GM06990 (cell line): ENCODE measurements at regions not wholly inside any gene's neighbourhood (a gene's known extent, or its start where the extent isn't known, plus 50 kb on each side); places are given as distances from the start of the nearest gene placed in this dataset.

Experiments used
- DNase-seq: peaks from one replicate; pipeline ENCODE4 v3.0.0-alpha.2; 2011; ENCODE audit not compliant: insufficient read length; ENCODE audit errors: extremely low read depth
- H3K27me3 ChIP-seq: replicated peaks from 2 replicates; pipeline ENCODE4 v1.6.0; 2011; ENCODE audit warnings: low read length; ENCODE audit not compliant: control insufficient read depth, insufficient read depth
- H3K36me3 ChIP-seq: 2 replicates; pipeline ENCODE4 v1.5.1; 2011; ENCODE audit warnings: low read length; ENCODE audit not compliant: control insufficient read depth, insufficient read depth
- H3K4me3 ChIP-seq: replicated peaks from 2 replicates; pipeline ENCODE4 v1.5.1; 2011; ENCODE audit warnings: low read depth, mild to moderate bottlenecking, control low read depth, low read length
- TF ChIP-seq, protein P1 (sequence below): IDR thresholded peaks from 2 replicates; pipeline ENCODE4 v1.5.1; 2011; ENCODE audit warnings: low read length, control low read depth, mild to moderate bottlenecking, inconsistent platforms; ENCODE audit not compliant: insufficient read depth, poor library complexity, severe bottlenecking

DNA sequence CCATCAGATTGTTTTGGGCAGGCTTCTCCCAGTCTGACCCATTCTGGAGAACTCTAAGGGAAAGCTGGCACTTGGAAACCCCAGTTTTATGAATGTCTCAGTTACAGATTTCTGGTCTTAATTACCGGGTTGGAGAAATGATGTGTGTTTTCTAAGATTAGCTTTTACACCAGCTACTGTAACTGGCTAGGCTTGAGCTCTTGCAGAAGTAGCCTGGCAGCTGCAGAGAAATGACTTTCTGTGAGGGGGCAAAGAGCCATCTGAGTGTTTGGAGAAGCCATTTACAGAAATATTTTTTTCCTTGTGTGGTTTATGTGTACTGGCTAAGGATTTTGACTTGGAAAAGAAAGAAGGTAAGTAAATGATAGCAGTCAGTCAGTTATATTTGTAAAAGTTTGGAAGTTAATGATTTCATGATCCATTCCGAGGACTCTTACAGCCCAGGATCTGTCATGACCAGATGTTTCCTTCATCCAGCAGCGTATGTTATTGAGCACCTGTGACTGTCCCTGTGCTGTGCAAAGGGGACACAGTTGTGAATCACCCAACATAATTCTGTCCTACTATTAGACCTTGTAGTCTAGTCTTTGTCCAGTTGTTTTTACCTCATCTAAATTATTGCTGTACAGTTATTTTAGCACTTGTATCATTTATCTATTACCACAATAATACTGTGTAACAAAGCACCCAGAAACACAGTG is 53.7 kb upstream of the GDNF start:
- no peak for DNase-seq
- TF ChIP-seq, protein P1, sequence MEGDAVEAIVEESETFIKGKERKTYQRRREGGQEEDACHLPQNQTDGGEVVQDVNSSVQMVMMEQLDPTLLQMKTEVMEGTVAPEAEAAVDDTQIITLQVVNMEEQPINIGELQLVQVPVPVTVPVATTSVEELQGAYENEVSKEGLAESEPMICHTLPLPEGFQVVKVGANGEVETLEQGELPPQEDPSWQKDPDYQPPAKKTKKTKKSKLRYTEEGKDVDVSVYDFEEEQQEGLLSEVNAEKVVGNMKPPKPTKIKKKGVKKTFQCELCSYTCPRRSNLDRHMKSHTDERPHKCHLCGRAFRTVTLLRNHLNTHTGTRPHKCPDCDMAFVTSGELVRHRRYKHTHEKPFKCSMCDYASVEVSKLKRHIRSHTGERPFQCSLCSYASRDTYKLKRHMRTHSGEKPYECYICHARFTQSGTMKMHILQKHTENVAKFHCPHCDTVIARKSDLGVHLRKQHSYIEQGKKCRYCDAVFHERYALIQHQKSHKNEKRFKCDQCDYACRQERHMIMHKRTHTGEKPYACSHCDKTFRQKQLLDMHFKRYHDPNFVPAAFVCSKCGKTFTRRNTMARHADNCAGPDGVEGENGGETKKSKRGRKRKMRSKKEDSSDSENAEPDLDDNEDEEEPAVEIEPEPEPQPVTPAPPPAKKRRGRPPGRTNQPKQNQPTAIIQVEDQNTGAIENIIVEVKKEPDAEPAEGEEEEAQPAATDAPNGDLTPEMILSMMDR, result no peak
- H3K27me3 ChIP-seq, result no peaks in the 10 kb centered on the region; the same call in 1 of the 2 replicates
- no peak overlapping the region for H3K4me3 ChIP-seq
- H3K36me3 ChIP-seq, result no peaks in the 10 kb centered on the region

DNA sequence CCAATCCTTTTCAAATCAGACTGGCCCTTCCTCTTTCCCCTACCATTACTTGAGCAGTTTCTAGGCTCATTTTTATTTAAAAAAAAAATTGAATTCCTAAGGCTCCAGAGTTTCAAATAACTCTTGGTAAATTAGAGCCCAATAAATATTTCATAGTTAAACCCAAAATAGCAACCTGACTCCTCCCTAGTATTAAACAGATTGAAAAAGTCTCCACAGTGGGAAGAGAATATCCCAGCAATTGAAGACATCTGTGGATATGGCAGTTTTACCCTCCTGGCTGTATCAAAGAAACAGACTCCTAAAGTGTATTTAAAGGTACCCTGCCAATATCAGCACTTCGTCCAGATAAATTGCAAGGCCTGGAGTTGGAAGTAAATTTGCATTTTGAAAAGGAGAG is 52.7 kb upstream of the GDNF start:
- no peak overlapping the region for H3K4me3 ChIP-seq
- no peaks in the 10 kb centered on the region for H3K36me3 ChIP-seq
- no peak for DNase-seq
- no peaks in the 10 kb centered on the region; the same call in 1 of the 2 replicates for H3K27me3 ChIP-seq
- TF ChIP-seq, protein P1, result no peak

DNA sequence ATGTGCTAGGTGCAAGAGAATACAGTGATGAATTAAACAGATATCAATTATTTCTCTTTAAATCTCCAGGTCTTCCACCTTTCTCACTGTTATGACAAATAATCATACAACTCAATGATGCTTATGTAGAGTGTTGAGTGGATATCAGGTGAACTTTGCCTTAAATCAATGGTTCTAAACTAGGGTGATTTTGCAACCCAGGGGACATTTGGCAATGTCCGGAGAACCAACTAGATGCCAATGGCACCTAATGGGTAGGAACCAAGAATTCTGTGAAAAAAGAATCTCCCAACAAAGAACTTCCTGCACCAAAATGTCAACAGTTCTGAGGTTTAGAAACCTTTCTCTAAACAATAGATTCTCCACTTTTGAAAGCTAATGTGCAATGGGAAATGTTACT is 52.0 kb upstream of the GDNF start:
- Histone ChIP-seq H3K4me3 (no peak overlapping the region), H3K36me3 (no peaks in the 10 kb centered on the region), H3K27me3 (no peaks in the 10 kb centered on the region; the same call in 1 of the 2 replicates)
- TF ChIP-seq, protein P1, result no peak
- no peak for DNase-seq

DNA sequence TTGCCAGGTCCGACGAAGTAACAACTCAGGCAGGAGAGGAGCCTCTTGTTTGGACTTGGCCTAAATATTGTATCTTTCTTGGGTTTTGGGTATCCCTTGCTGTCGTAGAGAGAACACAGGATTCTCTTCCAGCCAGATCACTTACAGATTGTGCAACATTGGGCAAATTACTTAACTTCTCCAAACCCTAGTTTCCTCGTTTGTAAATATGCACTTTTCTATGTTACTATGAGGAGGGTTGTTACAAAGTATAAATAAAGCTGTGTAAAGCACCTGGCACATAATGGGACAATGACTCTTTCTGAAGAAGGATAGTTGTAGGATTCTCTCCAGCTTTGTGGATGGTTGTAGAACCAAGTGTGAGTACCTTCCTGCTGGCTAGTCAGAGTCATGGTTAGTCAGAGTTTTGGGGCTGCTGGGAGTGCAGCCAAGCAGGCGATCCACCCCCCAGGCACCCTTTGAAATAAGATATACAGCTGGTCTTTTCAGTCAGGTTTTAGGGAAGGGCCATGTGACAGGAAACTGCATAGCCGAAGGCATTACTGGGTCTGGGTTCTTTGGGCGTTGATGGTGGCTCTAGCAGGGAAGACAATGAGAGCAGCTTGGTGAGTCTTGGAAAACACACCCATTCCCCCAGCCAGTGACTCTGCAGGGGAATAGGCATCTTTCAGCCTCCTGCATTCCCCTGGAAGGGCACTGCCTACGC is 49.9 kb upstream of the GDNF start:
- no peaks in the 10 kb centered on the region; the same call in 1 of the 2 replicates for H3K27me3 ChIP-seq
- no peaks in the 10 kb centered on the region for H3K36me3 ChIP-seq
- DNase-seq, result no peak
- TF ChIP-seq, protein P1, result no peak
- H3K4me3 ChIP-seq, result no peak overlapping the region
